Naive thymus-derived CD4-positive, alpha-beta T cell (primary cell): ENCODE measurements at regions not wholly inside any gene's neighbourhood (a gene's known extent, or its start where the extent isn't known, plus 50 kb on each side); places are given as distances from the start of the nearest gene placed in this dataset.
A peak's percentile ranks its signal among the peaks of the same experiment; 100 is the strongest.

Source experiments
- ATAC-seq: fragments of 150-1000 bp; cut with Tn5 transposase; 2 replicates; pipeline ENCODE4 v1.10.0; 2021; ENCODE audit warnings: mild to moderate bottlenecking, moderate library complexity
- CTCF ChIA-PET: fragments of 350-600 bp; sonication (Branson Sonifier 250); formaldehyde crosslinking; loops from one replicate; lab custom pipeline; 2021; ENCODE audit warnings: antibody characterized with exemption; lab: Charles Lee
- POLR2A ChIA-PET: fragments of 350-600 bp; sonication (Branson Sonifier 250); formaldehyde crosslinking; loops from one replicate; lab custom pipeline; 2021; ENCODE audit warnings: antibody characterized with exemption, inconsistent platforms; lab: Charles Lee
- DNase-seq, 9 donors: peaks; one replicate each; pipeline versions ENCODE4 v3.0.0 to v3.0.0-alpha.2; 2020 to 2022; ENCODE audit warnings: mixed read lengths in 1 of 9
- H3K27ac ChIP-seq: one replicate; pipeline ENCODE4 v1.7.0; 2013; ENCODE audit warnings: mild to moderate bottlenecking, low read depth, low read length, moderate library complexity
- H3K27me3 ChIP-seq, 2 donors: one replicate each; pipeline ENCODE4 v1.7.0; 2013; ENCODE audit warnings: low read length in 2 of 2, mild to moderate bottlenecking in 2 of 2, moderate library complexity in 2 of 2; ENCODE audit not compliant: control insufficient read depth in 2 of 2, insufficient read depth in 2 of 2
- H3K36me3 ChIP-seq, 3 experiments: 1 replicate in 2 of 3; 2 replicates in 1 of 3; pipeline ENCODE4 v1.7.0; 2013; ENCODE audit warnings: low read length in 3 of 3, mild to moderate bottlenecking in 3 of 3, moderate library complexity in 1 of 3; ENCODE audit not compliant: insufficient read depth in 3 of 3, control insufficient read depth in 2 of 3
- H3K4me1 ChIP-seq, 2 donors: one replicate each; pipeline ENCODE4 v1.7.0; 2013; ENCODE audit warnings: low read length in 2 of 2, mild to moderate bottlenecking in 2 of 2, moderate library complexity in 1 of 2; ENCODE audit not compliant: control insufficient read depth in 2 of 2, insufficient read depth in 2 of 2
- H3K4me3 ChIP-seq: 2 replicates; pipeline ENCODE4 v1.7.0; 2013; ENCODE audit warnings: mild to moderate bottlenecking, low read length
- H3K9me3 ChIP-seq, 3 experiments: 1 replicate in 2 of 3; 2 replicates in 1 of 3; pipeline ENCODE4 v1.7.0; 2013; ENCODE audit warnings: low read length in 3 of 3; ENCODE audit not compliant: control insufficient read depth in 2 of 3
- H3K27ac Mint-ChIP-seq, 9 donors: one replicate each; pipeline ENCODE4 v1.8.0; 2020 to 2022; ENCODE audit warnings: mixed read lengths in 9 of 9, mild to moderate bottlenecking in 8 of 9, moderate library complexity in 5 of 9, inconsistent platforms in 2 of 9
- H3K27me3 Mint-ChIP-seq, 5 donors: one replicate each; pipeline ENCODE4 v1.8.0; 2021 to 2022; ENCODE audit warnings: mixed read lengths in 5 of 5, mild to moderate bottlenecking in 1 of 5
- H3K36me3 Mint-ChIP-seq, 5 donors: one replicate each; pipeline ENCODE4 v1.8.0; 2020 to 2022; ENCODE audit warnings: mixed read lengths in 5 of 5, mild to moderate bottlenecking in 3 of 5, inconsistent platforms in 1 of 5
- H3K4me1 Mint-ChIP-seq, 7 donors: one replicate each; pipeline ENCODE4 v1.8.0; 2020 to 2022; ENCODE audit warnings: mixed read lengths in 7 of 7, mild to moderate bottlenecking in 3 of 7, inconsistent platforms in 1 of 7
- H3K4me3 Mint-ChIP-seq, 10 donors: one replicate each; pipeline ENCODE4 v1.8.0; 2020 to 2022; ENCODE audit warnings: mild to moderate bottlenecking in 10 of 10, mixed read lengths in 10 of 10, moderate library complexity in 6 of 10, inconsistent platforms in 2 of 10
- H3K9me3 Mint-ChIP-seq, 11 donors: one replicate each; pipeline ENCODE4 v1.8.0; 2020 to 2022; ENCODE audit warnings: mixed read lengths in 11 of 11, mild to moderate bottlenecking in 4 of 11, inconsistent platforms in 1 of 11, moderate library complexity in 1 of 11
- intact Hi-C, 2 donors: fragments of 100-400 bp; cut with micrococcal nuclease; formaldehyde crosslinking; loops; one replicate each; pipeline ENCODE4 v1.15.1; 2023

GRCh38 chr11:29786092-29786491, 230.7 kb downstream of the KCNA4 start:
- Mint-ChIP-seq H3K27me3 (no peaks in the 10 kb centered on the region), H3K27ac (no peak overlapping the region), H3K4me1 (no peaks in the 10 kb centered on the region), H3K9me3 (peaks cover 0 to 17% (median 5%) of the 10 kb centered on the region in 11 donors), H3K4me3 (no peak overlapping the region), H3K36me3 (no peaks in the 10 kb centered on the region)
- H3K4me1 ChIP-seq: no peaks in the 10 kb centered on the region
- no peaks in the 10 kb centered on the region for H3K27me3 ChIP-seq
- POLR2A ChIA-PET: no interaction called here
- no peak overlapping the region for H3K4me3 ChIP-seq
- no peaks in the 10 kb centered on the region for H3K9me3 ChIP-seq
- no peak for ATAC-seq
- CTCF ChIA-PET: no interaction called here
- H3K27ac ChIP-seq: no peak overlapping the region
- intact Hi-C loops: no loop called here
- no peaks in the 10 kb centered on the region for H3K36me3 ChIP-seq
- DNase-seq: no peak

GRCh38 chr11:29783506-29783905, 233.3 kb downstream of the KCNA4 start:
- peaks cover 0 to 2% (median 0%) of the 10 kb centered on the region in 7 donors for H3K4me1 Mint-ChIP-seq
- Histone ChIP-seq H3K36me3 (no peaks in the 10 kb centered on the region), H3K27ac (no peak overlapping the region), H3K4me3 (no peak overlapping the region), H3K9me3 (no peaks in the 10 kb centered on the region), H3K4me1 (no peaks in the 10 kb centered on the region), H3K27me3 (no peaks in the 10 kb centered on the region)
- no peak overlapping the region for H3K27ac Mint-ChIP-seq
- ChIA-PET POLR2A (no interaction called here), CTCF (no interaction called here)
- no peak for DNase-seq
- no peak overlapping the region for H3K4me3 Mint-ChIP-seq
- no peaks in the 10 kb centered on the region for H3K27me3 Mint-ChIP-seq
- H3K36me3 Mint-ChIP-seq: no peaks in the 10 kb centered on the region
- H3K9me3 Mint-ChIP-seq: peaks cover 0 to 18% (median 5%) of the 10 kb centered on the region in 11 donors
- intact Hi-C loops: no loop called here
- ATAC-seq: no peak

- H3K4me1 Mint-ChIP-seq: peaks cover 0 to 2% (median 0%) of the 10 kb centered on the region in 7 donors
- H3K27me3 Mint-ChIP-seq: no peaks in the 10 kb centered on the region
- H3K9me3 Mint-ChIP-seq: peaks cover under 1 to 23% (median 5%) of the 10 kb centered on the region in 11 donors
- ChIA-PET CTCF (no interaction called here), POLR2A (no interaction called here)
- no peaks in the 10 kb centered on the region for H3K36me3 Mint-ChIP-seq
- H3K4me3 Mint-ChIP-seq: no peak overlapping the region
- H3K36me3 ChIP-seq: no peaks in the 10 kb centered on the region
- H3K27ac ChIP-seq: no peak overlapping the region
- no peaks in the 10 kb centered on the region for H3K27me3 ChIP-seq
- no peaks in the 10 kb centered on the region for H3K4me1 ChIP-seq
- DNase-seq (no peak), ATAC-seq (no peak)
- H3K9me3 ChIP-seq: no peaks in the 10 kb centered on the region
- intact Hi-C loops: no loop called here
- H3K27ac Mint-ChIP-seq: no peak overlapping the region
- H3K4me3 ChIP-seq: no peak overlapping the region
Measured at GRCh38 chr11:29782447-29782846, 234.4 kb downstream of the KCNA4 start.

GRCh38 chr11:29781268-29781667, 235.6 kb downstream of the KCNA4 start:
- CTCF ChIA-PET: no interaction called here
- ATAC-seq: no peak
- DNase-seq: no peak
- H3K27ac Mint-ChIP-seq: peak overlapping the region in 1 of 9 donors; percentile 59
- H3K4me1 ChIP-seq: no peaks in the 10 kb centered on the region
- no peaks in the 10 kb centered on the region for H3K27me3 Mint-ChIP-seq
- H3K9me3 Mint-ChIP-seq: peaks cover 5 to 29% (median 7%) of the 10 kb centered on the region in 11 donors
- no peaks in the 10 kb centered on the region for H3K9me3 ChIP-seq
- H3K27ac ChIP-seq: no peak overlapping the region
- intact Hi-C loops: no loop called here
- no peaks in the 10 kb centered on the region for H3K27me3 ChIP-seq
- H3K4me1 Mint-ChIP-seq: peaks cover 0 to 2% (median 0%) of the 10 kb centered on the region in 7 donors
- POLR2A ChIA-PET: no interaction called here
- no peak overlapping the region for H3K4me3 Mint-ChIP-seq
- H3K36me3 Mint-ChIP-seq: no peaks in the 10 kb centered on the region
- H3K4me3 ChIP-seq: no peak overlapping the region
- no peaks in the 10 kb centered on the region for H3K36me3 ChIP-seq

- intact Hi-C loops: no loop called here
- ATAC-seq: no peak
- Histone ChIP-seq H3K27ac (no peak overlapping the region), H3K9me3 (no peaks in the 10 kb centered on the region), H3K27me3 (no peaks in the 10 kb centered on the region), H3K4me3 (no peak overlapping the region), H3K36me3 (no peaks in the 10 kb centered on the region), H3K4me1 (no peaks in the 10 kb centered on the region)
- Mint-ChIP-seq H3K36me3 (no peaks in the 10 kb centered on the region), H3K9me3 (peaks cover 4 to 30% (median 7%) of the 10 kb centered on the region in 11 donors), H3K4me3 (no peak overlapping the region), H3K4me1 (peaks cover 0 to 2% (median 0%) of the 10 kb centered on the region in 7 donors), H3K27me3 (no peaks in the 10 kb centered on the region), H3K27ac (no peak overlapping the region)
- ChIA-PET POLR2A (no interaction called here), CTCF (no interaction called here)
- DNase-seq: no peak
Measured at GRCh38 chr11:29780756-29781155, 236.1 kb downstream of the KCNA4 start.

GRCh38 chr11:29773656-29774264, 243.1 kb downstream of the KCNA4 start:
- H3K4me1 Mint-ChIP-seq: peaks cover 0 to 1% (median 0%) of the 10 kb centered on the region in 7 donors
- DNase-seq: no peak

GRCh38 chr11:29756871-29757270, 260.0 kb downstream of the KCNA4 start:
- H3K4me1 Mint-ChIP-seq: no peaks in the 10 kb centered on the region
- H3K36me3 ChIP-seq: no peaks in the 10 kb centered on the region
- POLR2A ChIA-PET: no interaction called here
- no peaks in the 10 kb centered on the region for H3K27me3 ChIP-seq
- ATAC-seq: no peak
- no peak overlapping the region for H3K27ac Mint-ChIP-seq
- no peaks in the 10 kb centered on the region for H3K9me3 ChIP-seq
- no peak overlapping the region for H3K4me3 ChIP-seq
- no peak for DNase-seq
- CTCF ChIA-PET: no interaction called here
- no peaks in the 10 kb centered on the region for H3K4me1 ChIP-seq
- H3K9me3 Mint-ChIP-seq: peaks cover 3 to 23% (median 16%) of the 10 kb centered on the region in 11 donors
- intact Hi-C loops: no loop called here
- H3K4me3 Mint-ChIP-seq: no peak overlapping the region
- peaks cover 0 to 4% (median 0%) of the 10 kb centered on the region in 5 donors for H3K36me3 Mint-ChIP-seq
- H3K27me3 Mint-ChIP-seq: no peaks in the 10 kb centered on the region
- no peak overlapping the region for H3K27ac ChIP-seq

More at GRCh38 chr11:29773656-29774264, 243.1 kb downstream of the KCNA4 start:
- Mint-ChIP-seq H3K27ac (no peak overlapping the region), H3K9me3 (peaks cover 0 to 26% (median 9%) of the 10 kb centered on the region in 11 donors), H3K27me3 (no peaks in the 10 kb centered on the region), H3K36me3 (peaks cover 0 to 5% (median 0%) of the 10 kb centered on the region in 5 donors), H3K4me3 (no peak overlapping the region)
- POLR2A ChIA-PET: interaction anchor here (0.6 kb wide), 1 partner anchor 9 kb away, joined by 3 read pairs; no protein-coding TSS in a partner anchor
- intact Hi-C loops: no loop called here
- no peak overlapping the region for H3K27ac ChIP-seq
- no peak for ATAC-seq
- CTCF ChIA-PET: no interaction called here
- H3K36me3 ChIP-seq: no peaks in the 10 kb centered on the region
- no peaks in the 10 kb centered on the region for H3K9me3 ChIP-seq
- no peaks in the 10 kb centered on the region for H3K4me1 ChIP-seq
- H3K27me3 ChIP-seq: no peaks in the 10 kb centered on the region
- no peak overlapping the region for H3K4me3 ChIP-seq
